Fibroblast of the aortic adventitia (primary cell): ENCODE measurements at regions not wholly inside any gene's neighbourhood (a gene's known extent, or its start where the extent isn't known, plus 50 kb on each side); places are given as distances from the start of the nearest gene placed in this dataset.
A peak's percentile ranks its signal among the peaks of the same experiment; 100 is the strongest.

Experiments
- DNase-seq: peaks from one replicate; pipeline ENCODE4 v3.0.0-alpha.2; 2010; ENCODE audit warnings: low read depth
- H3K4me3 ChIP-seq: 2 replicates; pipeline ENCODE4 v1.5.1; 2011; ENCODE audit warnings: low read depth, mild to moderate bottlenecking, control low read depth, low read length, moderate library complexity
- TF ChIP-seq, protein P1 (sequence below): IDR thresholded peaks from 2 replicates; pipeline ENCODE4 v1.5.1; 2011; ENCODE audit warnings: mild to moderate bottlenecking, low read length, control low read depth, inconsistent platforms; ENCODE audit not compliant: insufficient read depth

DNA sequence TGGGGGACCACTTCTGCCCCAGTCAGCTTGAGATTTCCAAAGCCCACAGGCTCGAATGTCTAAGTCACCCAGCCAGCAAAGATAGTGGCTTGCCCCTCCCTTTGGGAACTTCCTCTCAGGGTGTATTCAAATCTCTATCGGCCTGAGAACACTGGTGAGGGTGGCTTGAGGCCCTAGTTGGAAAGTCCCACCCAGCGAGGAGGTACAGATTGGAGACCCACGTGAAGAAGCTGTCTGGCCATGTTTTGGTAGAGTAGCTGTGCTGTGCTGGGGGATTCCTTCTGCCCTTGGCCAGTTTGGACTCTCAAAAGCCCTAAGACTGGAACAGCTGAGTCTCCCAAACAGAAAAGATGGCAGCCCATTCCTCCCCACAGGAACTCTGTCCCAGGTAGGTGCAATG, 172.7 kb upstream of the RIOK2 start:
- TF ChIP-seq, protein P1, sequence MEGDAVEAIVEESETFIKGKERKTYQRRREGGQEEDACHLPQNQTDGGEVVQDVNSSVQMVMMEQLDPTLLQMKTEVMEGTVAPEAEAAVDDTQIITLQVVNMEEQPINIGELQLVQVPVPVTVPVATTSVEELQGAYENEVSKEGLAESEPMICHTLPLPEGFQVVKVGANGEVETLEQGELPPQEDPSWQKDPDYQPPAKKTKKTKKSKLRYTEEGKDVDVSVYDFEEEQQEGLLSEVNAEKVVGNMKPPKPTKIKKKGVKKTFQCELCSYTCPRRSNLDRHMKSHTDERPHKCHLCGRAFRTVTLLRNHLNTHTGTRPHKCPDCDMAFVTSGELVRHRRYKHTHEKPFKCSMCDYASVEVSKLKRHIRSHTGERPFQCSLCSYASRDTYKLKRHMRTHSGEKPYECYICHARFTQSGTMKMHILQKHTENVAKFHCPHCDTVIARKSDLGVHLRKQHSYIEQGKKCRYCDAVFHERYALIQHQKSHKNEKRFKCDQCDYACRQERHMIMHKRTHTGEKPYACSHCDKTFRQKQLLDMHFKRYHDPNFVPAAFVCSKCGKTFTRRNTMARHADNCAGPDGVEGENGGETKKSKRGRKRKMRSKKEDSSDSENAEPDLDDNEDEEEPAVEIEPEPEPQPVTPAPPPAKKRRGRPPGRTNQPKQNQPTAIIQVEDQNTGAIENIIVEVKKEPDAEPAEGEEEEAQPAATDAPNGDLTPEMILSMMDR: no peak
- no peak for DNase-seq
- H3K4me3 ChIP-seq: no peak overlapping the region

DNA sequence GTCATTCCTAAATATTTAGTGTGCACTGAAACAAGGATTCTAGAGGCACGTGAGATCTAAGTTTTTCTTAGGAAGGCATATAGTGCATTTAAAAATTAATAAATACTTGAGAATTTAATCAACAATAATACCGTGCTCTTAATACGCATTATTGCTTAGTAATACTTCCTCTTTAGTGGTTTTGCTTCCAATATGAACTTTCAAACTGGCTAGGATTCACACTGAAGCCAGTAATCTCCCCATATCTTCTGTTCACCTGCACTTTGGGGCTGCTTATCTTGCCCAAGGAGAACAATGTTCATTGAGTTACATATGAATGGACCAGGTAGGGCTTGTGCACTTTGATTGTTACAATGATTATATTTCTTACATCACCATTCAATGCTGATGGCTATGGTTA, 180.5 kb upstream of the RIOK2 start:
- no peak overlapping the region for H3K4me3 ChIP-seq
- no peak for DNase-seq
- TF ChIP-seq, protein P1: no peak

DNA sequence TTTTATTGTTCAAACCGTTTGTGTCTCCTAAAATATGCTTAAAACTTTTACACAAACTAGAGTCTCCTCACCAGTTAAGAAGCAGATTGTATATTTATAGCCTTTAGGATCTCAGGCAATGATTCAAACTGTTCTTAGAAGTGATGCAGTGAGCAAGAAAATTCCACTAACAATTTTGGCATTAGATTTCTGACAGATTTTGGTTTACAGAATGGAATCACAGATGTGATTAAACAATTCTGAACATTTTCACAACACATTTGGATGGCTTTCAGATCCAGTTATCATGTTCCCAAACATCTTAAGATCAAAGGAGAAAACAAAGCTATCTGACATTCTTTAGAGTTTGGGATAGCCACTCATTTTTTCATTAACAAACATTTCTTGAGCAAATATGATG, 181.7 kb upstream of the RIOK2 start:
- no peak overlapping the region for H3K4me3 ChIP-seq
- TF ChIP-seq, protein P1: no peak
- DNase-seq: peak; percentile 6

DNA sequence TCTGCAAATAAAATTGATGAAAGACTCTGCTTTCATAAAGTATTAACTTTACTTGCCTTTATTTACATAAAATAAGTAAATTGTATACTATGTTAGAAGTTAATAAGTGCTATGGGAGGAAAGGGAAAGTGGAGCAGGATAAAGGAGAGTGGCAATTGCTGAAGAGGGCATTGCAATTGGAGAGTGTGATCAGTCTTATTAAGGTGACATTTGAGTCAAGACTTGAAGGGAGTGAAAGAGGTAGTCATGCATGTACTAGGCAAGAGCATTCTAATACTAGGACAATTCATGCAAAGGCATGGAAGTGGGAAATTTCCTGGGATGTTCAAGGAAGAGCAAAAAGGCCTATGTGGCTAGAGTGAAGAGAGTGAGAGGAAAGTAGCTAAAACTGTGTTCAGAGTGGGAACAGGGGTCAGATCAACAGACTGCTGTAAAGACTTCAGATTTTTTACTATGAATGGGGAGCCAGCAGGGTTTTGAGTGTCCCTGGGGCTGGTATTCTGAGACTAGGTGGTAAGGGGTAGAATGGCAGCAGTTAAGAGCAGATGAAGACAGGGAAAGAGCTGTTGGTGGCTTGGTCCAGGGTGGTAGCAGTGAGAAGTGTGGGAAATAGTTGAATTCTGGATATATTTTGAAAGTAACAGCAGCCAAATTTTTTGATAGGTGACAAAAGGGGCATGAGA, 182.3 kb upstream of the RIOK2 start:
- TF ChIP-seq, protein P1: no peak
- DNase-seq: no peak
- no peak overlapping the region for H3K4me3 ChIP-seq

DNA sequence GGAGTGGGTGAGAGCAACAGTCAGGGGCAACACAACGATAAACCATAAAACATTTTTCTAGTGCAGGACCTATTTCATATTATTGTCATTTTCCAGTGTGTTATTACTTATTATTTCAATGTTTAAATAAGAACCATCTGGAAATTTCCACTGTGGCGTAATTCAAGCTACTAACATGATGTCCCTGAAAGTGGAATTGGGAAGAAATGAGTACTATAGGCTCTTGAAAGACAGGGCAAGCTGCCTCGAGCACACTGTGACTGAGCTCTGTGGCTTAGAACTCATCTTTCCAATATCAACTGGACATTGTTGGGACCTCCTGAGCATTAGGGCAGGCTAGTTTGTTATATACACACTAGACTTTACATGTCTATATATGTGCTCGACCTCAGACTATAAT, 182.9 kb upstream of the RIOK2 start:
- no peak for DNase-seq
- H3K4me3 ChIP-seq: no peak overlapping the region
- TF ChIP-seq, protein P1: no peak

DNA sequence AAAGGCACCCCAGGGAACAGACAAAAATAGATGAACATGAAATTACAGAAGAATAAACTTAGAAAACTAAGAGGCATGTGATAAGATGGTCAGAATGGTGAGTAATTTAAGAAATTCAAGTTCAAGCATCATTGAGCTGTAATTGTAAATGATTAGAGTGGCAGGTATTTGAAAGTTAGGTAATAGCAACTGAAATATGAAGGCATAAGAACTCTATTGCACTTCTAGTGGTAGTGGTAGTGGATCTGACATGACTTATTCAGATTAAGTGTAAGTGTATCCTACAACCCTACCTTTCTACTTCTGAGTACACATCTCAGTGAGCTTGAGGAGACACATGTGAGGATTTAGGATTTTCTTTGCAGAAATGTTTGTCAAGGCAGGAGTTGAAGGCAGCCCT, 192.9 kb upstream of the RIOK2 start:
- DNase-seq: no peak
- TF ChIP-seq, protein P1: no peak
- no peak overlapping the region for H3K4me3 ChIP-seq

DNA sequence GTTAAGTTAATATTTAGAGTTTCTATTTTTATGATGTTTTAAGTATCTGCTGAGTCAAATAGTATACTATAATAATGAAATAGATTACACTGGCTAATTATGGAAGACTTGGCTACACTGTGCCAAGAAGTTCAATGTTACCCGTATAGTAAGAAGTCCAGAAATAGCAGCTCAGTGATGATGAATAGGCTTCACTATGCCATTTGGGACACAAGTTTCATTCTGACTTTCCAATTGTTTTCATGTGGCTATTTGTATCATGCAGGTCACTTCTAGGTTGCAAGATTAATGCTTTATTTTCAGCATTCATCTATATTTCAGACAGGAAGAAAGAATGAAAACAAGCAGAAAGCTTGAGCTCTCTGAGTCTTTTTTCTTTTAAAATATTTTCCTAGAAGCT, 194.5 kb upstream of the RIOK2 start:
- H3K4me3 ChIP-seq: no peak overlapping the region
- TF ChIP-seq, protein P1: no peak
- DNase-seq: no peak
